ENCODE measurements at regions not wholly inside any gene's neighbourhood (a gene's known extent, or its start where the extent isn't known, plus 50 kb on each side); places are given as distances from the start of the nearest gene placed in this dataset.

- H3K4me3 ChIP-seq: no peak overlapping the region
Observed at GRCh38 chr1:234554218-234554697, 55.7 kb downstream of the IRF2BP2 start.

GRCh38 chr1:234553240-234554188 lies 56.5 kb downstream of the IRF2BP2 start:
- peak overlapping the region in 1 of 2 donors; percentile 17 for H3K9ac ChIP-seq (ENCODE audit: insufficient read depth in 1 of 2, low read length in 2 of 2)
- no peaks in the 10 kb centered on the region for H3K27me3 ChIP-seq (ENCODE audit: control insufficient read depth in 3 of 3, insufficient read depth in 3 of 3, low read length in 2 of 3)
- no peak for TF ChIP-seq CTCF (IDR thresholded peaks at IDR 0.05; ENCODE audit: control extremely low read depth, extremely low read depth)
- peak overlapping the region in 1 of 2 donors; percentile 34 for H3K27ac ChIP-seq (ENCODE audit: low read depth in 1 of 2, low read length in 1 of 2)
- H3K4me1 ChIP-seq (ENCODE audit: control insufficient read depth in 5 of 5, insufficient read depth in 5 of 5, low read length in 5 of 5): peaks cover 0 to 17% (median 3%) of the 10 kb centered on the region in 5 donors
- DNase-seq: no peak
- no peak overlapping the region for H3K4me3 ChIP-seq
- ATAC-seq (ENCODE audit: insufficient read depth, low FRiP score): no peak
- H3K36me3 ChIP-seq (ENCODE audit: control insufficient read depth in 4 of 4, insufficient read depth in 4 of 4, low read length in 4 of 4): no peaks in the 10 kb centered on the region
- WGBS, 2 donors: 75% methylated on average over 21 of the region's 21 CpGs
- H3K9me3 ChIP-seq (ENCODE audit: control insufficient read depth in 4 of 4, insufficient read depth in 3 of 4, low read length in 3 of 4): no peaks in the 10 kb centered on the region

More at GRCh38 chr1:234554218-234554697, 55.7 kb downstream of the IRF2BP2 start:
- TF ChIP-seq CTCF (IDR thresholded peaks at IDR 0.05; ENCODE audit: control extremely low read depth, extremely low read depth): no peak
- Histone ChIP-seq H3K27ac (ENCODE audit: low read depth in 1 of 2, low read length in 1 of 2) (no peak overlapping the region), H3K4me1 (ENCODE audit: control insufficient read depth in 5 of 5, insufficient read depth in 5 of 5, low read length in 5 of 5) (peaks cover 0 to 17% (median 3%) of the 10 kb centered on the region in 5 donors), H3K27me3 (ENCODE audit: control insufficient read depth in 3 of 3, insufficient read depth in 3 of 3, low read length in 2 of 3) (no peaks in the 10 kb centered on the region), H3K36me3 (ENCODE audit: control insufficient read depth in 4 of 4, insufficient read depth in 4 of 4, low read length in 4 of 4) (no peaks in the 10 kb centered on the region), H3K9ac (ENCODE audit: insufficient read depth in 1 of 2, low read length in 2 of 2) (no peak overlapping the region), H3K9me3 (ENCODE audit: control insufficient read depth in 4 of 4, insufficient read depth in 3 of 4, low read length in 3 of 4) (no peaks in the 10 kb centered on the region)
- DNase-seq (no peak), ATAC-seq (ENCODE audit: insufficient read depth, low FRiP score) (no peak)
- WGBS, 2 donors: 86 to 98% methylated on average over 7 of the region's 7 CpGs

- no peaks in the 10 kb centered on the region for H3K9me3 ChIP-seq (ENCODE audit: control insufficient read depth in 4 of 4, insufficient read depth in 3 of 4, low read length in 3 of 4)
- DNase-seq: no peak
- WGBS, 2 donors: 88 to 92% methylated on average over 6 of the region's 6 CpGs
- no peak overlapping the region for H3K27ac ChIP-seq (ENCODE audit: low read depth in 1 of 2, low read length in 1 of 2)
- no peak for ATAC-seq (ENCODE audit: insufficient read depth, low FRiP score)
- no peaks in the 10 kb centered on the region for H3K27me3 ChIP-seq (ENCODE audit: control insufficient read depth in 3 of 3, insufficient read depth in 3 of 3, low read length in 2 of 3)
- H3K4me1 ChIP-seq (ENCODE audit: control insufficient read depth in 5 of 5, insufficient read depth in 5 of 5, low read length in 5 of 5): peaks cover under 1 to 18% (median 8%) of the 10 kb centered on the region in 5 donors
- H3K9ac ChIP-seq (ENCODE audit: insufficient read depth in 1 of 2, low read length in 2 of 2): no peak overlapping the region
- no peaks in the 10 kb centered on the region for H3K36me3 ChIP-seq (ENCODE audit: control insufficient read depth in 4 of 4, insufficient read depth in 4 of 4, low read length in 4 of 4)
- no peak overlapping the region for H3K4me3 ChIP-seq
- no peak for TF ChIP-seq CTCF (IDR thresholded peaks at IDR 0.05; ENCODE audit: control extremely low read depth, extremely low read depth)
Observed at GRCh38 chr1:234551032-234551378, 59.0 kb downstream of the IRF2BP2 start.

All from lung (tissue), 11 donors.